ENCODE measurements at regions not wholly inside any gene's neighbourhood (a gene's known extent, or its start where the extent isn't known, plus 50 kb on each side); places are given as distances from the start of the nearest gene placed in this dataset.

GRCh38 chr12:116687888-116688287 lies 50.0 kb downstream of the SPRING1 start:
- intact Hi-C loops (cut with DNase I; ENCODE audit: low total_unique reads): no loop called here
- Histone ChIP-seq H3K4me3 (no peak overlapping the region), H3K4me1 (no peaks in the 10 kb centered on the region), H3K9me3 (no peaks in the 10 kb centered on the region), H3K36me3 (no peaks in the 10 kb centered on the region), H3K27me3 (no peaks in the 10 kb centered on the region), H3K27ac (no peak overlapping the region)
- TF ChIP-seq POLR2AphosphoS5 (IDR thresholded peaks at IDR 0.05) (no peak), CTCF (IDR thresholded peaks at IDR 0.05) (peak in 2 of 3 donors; percentile 18 to 32)
- DNase-seq (ENCODE audit: low spot score in 2 of 2): no peak

- Histone ChIP-seq H3K27ac (no peak overlapping the region), H3K27me3 (no peaks in the 10 kb centered on the region), H3K4me3 (no peak overlapping the region), H3K4me1 (no peaks in the 10 kb centered on the region), H3K36me3 (no peaks in the 10 kb centered on the region), H3K9me3 (no peaks in the 10 kb centered on the region)
- intact Hi-C loops (cut with DNase I; ENCODE audit: low total_unique reads): no loop called here
- TF ChIP-seq POLR2AphosphoS5 (IDR thresholded peaks at IDR 0.05): no peak
- no peak for TF ChIP-seq POLR2A (IDR thresholded peaks at IDR 0.05)
- TF ChIP-seq CTCF (IDR thresholded peaks at IDR 0.05): no peak
- no peak for DNase-seq (ENCODE audit: low spot score in 2 of 2)
Observed at GRCh38 chr12:116684891-116685290, 53.0 kb downstream of the SPRING1 start.

- Histone ChIP-seq H3K27me3 (no peaks in the 10 kb centered on the region), H3K9me3 (no peaks in the 10 kb centered on the region), H3K36me3 (no peaks in the 10 kb centered on the region), H3K4me3 (no peak overlapping the region), H3K27ac (no peak overlapping the region), H3K4me1 (no peaks in the 10 kb centered on the region)
- DNase-seq (ENCODE audit: low spot score in 2 of 2): no peak
- intact Hi-C loops (cut with DNase I; ENCODE audit: low total_unique reads): no loop called here
- TF ChIP-seq POLR2AphosphoS5 (IDR thresholded peaks at IDR 0.05): no peak
- no peak for TF ChIP-seq POLR2A (IDR thresholded peaks at IDR 0.05)
- TF ChIP-seq CTCF (IDR thresholded peaks at IDR 0.05): no peak
Observed at GRCh38 chr12:116677202-116677661, 60.6 kb downstream of the SPRING1 start.

GRCh38 chr12:116675339-116676107 lies 62.3 kb downstream of the SPRING1 start:
- no peaks in the 10 kb centered on the region for H3K4me1 ChIP-seq
- no peak for DNase-seq (ENCODE audit: low spot score in 2 of 2)
- intact Hi-C loops (cut with DNase I; ENCODE audit: low total_unique reads): no loop called here
- H3K27ac ChIP-seq: peak overlapping the region in 1 of 2 donors; percentile 48
- no peak overlapping the region for H3K4me3 ChIP-seq
- TF ChIP-seq CTCF (IDR thresholded peaks at IDR 0.05) (no peak), POLR2A (IDR thresholded peaks at IDR 0.05) (no peak), POLR2AphosphoS5 (IDR thresholded peaks at IDR 0.05) (no peak)
- no peaks in the 10 kb centered on the region for H3K9me3 ChIP-seq
- no peaks in the 10 kb centered on the region for H3K27me3 ChIP-seq
- H3K36me3 ChIP-seq: no peaks in the 10 kb centered on the region

- DNase-seq (ENCODE audit: low spot score in 2 of 2): no peak
- TF ChIP-seq POLR2AphosphoS5 (IDR thresholded peaks at IDR 0.05) (no peak), POLR2A (IDR thresholded peaks at IDR 0.05) (no peak), CTCF (IDR thresholded peaks at IDR 0.05) (no peak)
- Histone ChIP-seq H3K36me3 (no peaks in the 10 kb centered on the region), H3K4me1 (no peaks in the 10 kb centered on the region), H3K9me3 (no peaks in the 10 kb centered on the region), H3K4me3 (no peak overlapping the region), H3K27ac (no peak overlapping the region), H3K27me3 (no peaks in the 10 kb centered on the region)
- intact Hi-C loops (cut with DNase I; ENCODE audit: low total_unique reads): no loop called here
Observed at GRCh38 chr12:116674643-116675183, 63.2 kb downstream of the SPRING1 start.
